BE2C (cell line): ENCODE measurements at regions not wholly inside any gene's neighbourhood (a gene's known extent, or its start where the extent isn't known, plus 50 kb on each side); places are given as distances from the start of the nearest gene placed in this dataset.

Experiments used
- DNase-seq: peaks from one replicate; pipeline ENCODE4 v3.0.0-alpha.2; 2020
- H3K27me3 ChIP-seq: fragments of 250-450 bp; sonication (Bioruptor Pico); 2 replicates; pipeline ENCODE4 v1.5.1; 2020; ENCODE audit warnings: mild to moderate bottlenecking
- H3K36me3 ChIP-seq: fragments of 250-450 bp; sonication (Bioruptor Pico); 2 replicates; pipeline ENCODE4 v1.5.1; 2020; ENCODE audit warnings: mild to moderate bottlenecking
- H3K4me1 ChIP-seq: fragments of 250-450 bp; sonication (Bioruptor Pico); 2 replicates; pipeline ENCODE4 v1.5.1; 2020
- H3K4me3 ChIP-seq: 2 replicates; pipeline ENCODE4 v1.5.1; 2011; ENCODE audit warnings: low read depth, low read length
- H3K9me3 ChIP-seq: fragments of 250-450 bp; sonication (Bioruptor Pico); 2 replicates; pipeline ENCODE4 v1.5.1; 2020
- CTCF ChIP-seq: IDR thresholded peaks from 2 replicates; pipeline ENCODE4 v1.5.1; 2012; ENCODE audit warnings: mild to moderate bottlenecking, low read depth, low read length

GRCh38 chr19:28456252-28456651 is 756.7 kb downstream of the UQCRFS1 start:
- Histone ChIP-seq H3K36me3 (no peaks in the 10 kb centered on the region), H3K9me3 (no peaks in the 10 kb centered on the region; the same call in none of the 2 replicates), H3K4me1 (no peaks in the 10 kb centered on the region), H3K27me3 (no peaks in the 10 kb centered on the region), H3K4me3 (no peak overlapping the region)
- DNase-seq: no peak
- TF ChIP-seq CTCF: no peak

- H3K9me3 ChIP-seq: no peaks in the 10 kb centered on the region; the same call in none of the 2 replicates
- no peak for DNase-seq
- no peak for TF ChIP-seq CTCF
These were observed 758.9 kb downstream of the UQCRFS1 start for GRCh38 chr19:28454083-28454482.

GRCh38 chr19:28453420-28453819 is 759.5 kb downstream of the UQCRFS1 start:
- H3K9me3 ChIP-seq: no peaks in the 10 kb centered on the region; the same call in none of the 2 replicates
- TF ChIP-seq CTCF: no peak
- no peaks in the 10 kb centered on the region for H3K27me3 ChIP-seq
- no peaks in the 10 kb centered on the region for H3K4me1 ChIP-seq
- no peak overlapping the region for H3K4me3 ChIP-seq
- H3K36me3 ChIP-seq: no peaks in the 10 kb centered on the region
- no peak for DNase-seq

More at GRCh38 chr19:28454083-28454482, 758.9 kb downstream of the UQCRFS1 start:
- no peaks in the 10 kb centered on the region for H3K27me3 ChIP-seq
- no peaks in the 10 kb centered on the region for H3K4me1 ChIP-seq
- no peaks in the 10 kb centered on the region for H3K36me3 ChIP-seq
- H3K4me3 ChIP-seq: no peak overlapping the region

GRCh38 chr19:28449803-28450202 is 763.1 kb downstream of the UQCRFS1 start:
- no peaks in the 10 kb centered on the region; the same call in none of the 2 replicates for H3K9me3 ChIP-seq
- no peak for DNase-seq

GRCh38 chr19:28446511-28446910 is 766.4 kb downstream of the UQCRFS1 start:
- no peak for DNase-seq
- Histone ChIP-seq H3K4me1 (no peaks in the 10 kb centered on the region), H3K4me3 (no peak overlapping the region), H3K36me3 (no peaks in the 10 kb centered on the region), H3K27me3 (no peaks in the 10 kb centered on the region), H3K9me3 (no peaks in the 10 kb centered on the region; the same call in 1 of the 2 replicates)
- TF ChIP-seq CTCF: no peak

More at GRCh38 chr19:28449803-28450202, 763.1 kb downstream of the UQCRFS1 start:
- no peaks in the 10 kb centered on the region for H3K27me3 ChIP-seq
- no peaks in the 10 kb centered on the region for H3K36me3 ChIP-seq
- TF ChIP-seq CTCF: no peak
- H3K4me3 ChIP-seq: no peak overlapping the region
- H3K4me1 ChIP-seq: no peaks in the 10 kb centered on the region

- Histone ChIP-seq H3K9me3 (no peaks in the 10 kb centered on the region; the same call in 1 of the 2 replicates), H3K4me1 (no peaks in the 10 kb centered on the region), H3K4me3 (no peak overlapping the region), H3K27me3 (no peaks in the 10 kb centered on the region), H3K36me3 (no peaks in the 10 kb centered on the region)
- DNase-seq: no peak
- no peak for TF ChIP-seq CTCF
These were observed 767.1 kb downstream of the UQCRFS1 start for GRCh38 chr19:28445826-28446225.
